HG02759 (cell line): ENCODE measurements at regions not wholly inside any gene's neighbourhood (a gene's known extent, or its start where the extent isn't known, plus 50 kb on each side); places are given as distances from the start of the nearest gene placed in this dataset.

Experiments used
- ATAC-seq: cut with Tn5 transposase; IDR thresholded peaks from one replicate; pipeline ENCODE4 v1.9.1; 2021; ENCODE audit warnings: mild to moderate bottlenecking, moderate library complexity; ENCODE audit not compliant: unreplicated experiment

GRCh38 chr13:99053636-99054233, 75.9 kb upstream of the DOCK9 start:
- ATAC-seq, result no peak

- no peak for ATAC-seq
These were observed 77.4 kb upstream of the DOCK9 start for GRCh38 chr13:99055281-99055680.

GRCh38 chr13:99055735-99056134, 77.9 kb upstream of the DOCK9 start:
- ATAC-seq, result no peak

- no peak for ATAC-seq
These were observed 78.6 kb upstream of the DOCK9 start for GRCh38 chr13:99056381-99057014.

- ATAC-seq, result no peak
These were observed 79.6 kb upstream of the DOCK9 start for GRCh38 chr13:99057310-99057975.

GRCh38 chr13:99058527-99059495, 80.9 kb upstream of the DOCK9 start:
- ATAC-seq, result no peak

- ATAC-seq, result no peak
These were observed 81.7 kb upstream of the DOCK9 start for GRCh38 chr13:99059498-99060075.

GRCh38 chr13:99061411-99061810, 83.5 kb upstream of the DOCK9 start:
- no peak for ATAC-seq

- ATAC-seq, result no peak
These were observed 84.7 kb upstream of the DOCK9 start for GRCh38 chr13:99062593-99062992.

- ATAC-seq, result no peak
These were observed 85.3 kb upstream of the DOCK9 start for GRCh38 chr13:99063178-99063577.

- ATAC-seq, result peak; percentile 65
These were observed 86.1 kb upstream of the DOCK9 start for GRCh38 chr13:99063952-99064351.

GRCh38 chr13:99064624-99065234, 86.9 kb upstream of the DOCK9 start:
- ATAC-seq, result no peak

- ATAC-seq, result no peak
These were observed 87.6 kb upstream of the DOCK9 start for GRCh38 chr13:99065235-99066015.

GRCh38 chr13:99066219-99066618, 88.4 kb upstream of the DOCK9 start:
- no peak for ATAC-seq

- no peak for ATAC-seq
These were observed 89.5 kb upstream of the DOCK9 start for GRCh38 chr13:99067159-99067985.

GRCh38 chr13:99071211-99071610, 93.3 kb upstream of the DOCK9 start:
- no peak for ATAC-seq

- no peak for ATAC-seq
These were observed 93.8 kb upstream of the DOCK9 start for GRCh38 chr13:99071666-99072065.

GRCh38 chr13:99072356-99072755, 94.5 kb upstream of the DOCK9 start:
- no peak for ATAC-seq

- ATAC-seq, result no peak
These were observed 95.1 kb upstream of the DOCK9 start for GRCh38 chr13:99072941-99073340.
